Cardiac muscle cell (in vitro differentiated cells and primary cell): ENCODE measurements at regions not wholly inside any gene's neighbourhood (a gene's known extent, or its start where the extent isn't known, plus 50 kb on each side); places are given as distances from the start of the nearest gene placed in this dataset.

ENCODE experiments used
- DNase-seq, 2 donors: peaks; one replicate each; pipeline versions ENCODE4 v3.0.0 to v3.0.0-alpha.2; 2010 to 2017; ENCODE audit warnings: low read depth in 1 of 2, low spot score in 1 of 2
- H3K27ac ChIP-seq: fragments of 200-600 bp; sonication (generic); 2 replicates; pipeline ENCODE4 v1.5.1; 2016
- H3K27me3 ChIP-seq: fragments of 200-600 bp; sonication (generic); 2 replicates; pipeline ENCODE4 v1.6.0; 2016; ENCODE audit warnings: control low read depth
- H3K36me3 ChIP-seq: fragments of 200-600 bp; sonication (generic); 2 replicates; pipeline ENCODE4 v1.5.1; 2016; ENCODE audit warnings: control low read depth
- H3K4me1 ChIP-seq: fragments of 200-600 bp; sonication (generic); 2 replicates; pipeline ENCODE4 v1.8.1; 2017; ENCODE audit warnings: low read depth, mild to moderate bottlenecking, mixed run types
- H3K4me3 ChIP-seq: fragments of 200-600 bp; sonication (generic); 2 replicates; pipeline ENCODE4 v1.5.1; 2016; ENCODE audit warnings: mild to moderate bottlenecking
- H3K9me3 ChIP-seq: fragments of 200-600 bp; sonication (generic); 2 replicates; pipeline ENCODE4 v1.5.1; 2017; ENCODE audit warnings: low read depth, mild to moderate bottlenecking, control low read depth
- TF ChIP-seq, protein P1 (sequence below): IDR thresholded peaks from 2 replicates; pipeline ENCODE4 v1.5.1; 2012; ENCODE audit warnings: low read depth, mild to moderate bottlenecking, low read length

DNA sequence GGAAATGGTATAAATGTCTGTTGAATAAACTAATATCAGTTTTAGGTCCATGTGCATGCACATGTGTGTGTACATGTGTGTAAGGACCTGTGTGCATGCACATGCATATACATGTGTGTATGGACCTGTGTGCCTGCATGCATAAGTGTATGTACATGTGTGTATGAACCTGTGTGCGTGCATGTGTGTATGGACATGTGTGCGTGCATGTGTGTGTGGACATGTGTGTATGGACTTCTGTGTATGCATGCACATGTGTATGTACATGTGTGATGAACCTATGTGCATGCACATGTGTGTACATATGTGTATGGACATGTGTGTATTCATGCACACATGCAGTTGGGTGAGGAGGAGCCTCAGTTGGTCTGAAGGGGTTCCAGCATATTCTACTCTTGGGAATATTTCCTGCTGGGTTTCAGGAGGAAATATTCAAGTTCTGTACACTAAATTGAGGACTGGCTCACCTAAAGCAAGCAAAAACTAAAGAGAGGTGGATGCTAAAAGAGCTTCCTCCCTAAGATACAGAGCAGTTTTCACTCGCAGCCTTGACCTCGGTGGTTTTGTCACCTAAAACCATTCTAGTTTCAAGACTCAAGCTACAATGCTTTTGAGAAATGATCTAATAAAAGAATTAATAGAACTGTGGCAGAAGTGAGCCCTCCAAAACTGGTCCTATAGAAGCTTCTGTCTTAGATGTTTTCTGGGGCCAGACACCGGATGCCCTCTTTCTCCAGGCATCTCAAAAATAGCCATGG is 742.8 kb downstream of the MAFB start:
- Histone ChIP-seq H3K9me3 (no peaks in the 10 kb centered on the region), H3K27me3 (no peaks in the 10 kb centered on the region), H3K4me3 (no peak overlapping the region), H3K27ac (no peak overlapping the region), H3K36me3 (no peaks in the 10 kb centered on the region), H3K4me1 (no peaks in the 10 kb centered on the region)
- no peak for DNase-seq
- TF ChIP-seq, protein P1, sequence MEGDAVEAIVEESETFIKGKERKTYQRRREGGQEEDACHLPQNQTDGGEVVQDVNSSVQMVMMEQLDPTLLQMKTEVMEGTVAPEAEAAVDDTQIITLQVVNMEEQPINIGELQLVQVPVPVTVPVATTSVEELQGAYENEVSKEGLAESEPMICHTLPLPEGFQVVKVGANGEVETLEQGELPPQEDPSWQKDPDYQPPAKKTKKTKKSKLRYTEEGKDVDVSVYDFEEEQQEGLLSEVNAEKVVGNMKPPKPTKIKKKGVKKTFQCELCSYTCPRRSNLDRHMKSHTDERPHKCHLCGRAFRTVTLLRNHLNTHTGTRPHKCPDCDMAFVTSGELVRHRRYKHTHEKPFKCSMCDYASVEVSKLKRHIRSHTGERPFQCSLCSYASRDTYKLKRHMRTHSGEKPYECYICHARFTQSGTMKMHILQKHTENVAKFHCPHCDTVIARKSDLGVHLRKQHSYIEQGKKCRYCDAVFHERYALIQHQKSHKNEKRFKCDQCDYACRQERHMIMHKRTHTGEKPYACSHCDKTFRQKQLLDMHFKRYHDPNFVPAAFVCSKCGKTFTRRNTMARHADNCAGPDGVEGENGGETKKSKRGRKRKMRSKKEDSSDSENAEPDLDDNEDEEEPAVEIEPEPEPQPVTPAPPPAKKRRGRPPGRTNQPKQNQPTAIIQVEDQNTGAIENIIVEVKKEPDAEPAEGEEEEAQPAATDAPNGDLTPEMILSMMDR = no peak

DNA sequence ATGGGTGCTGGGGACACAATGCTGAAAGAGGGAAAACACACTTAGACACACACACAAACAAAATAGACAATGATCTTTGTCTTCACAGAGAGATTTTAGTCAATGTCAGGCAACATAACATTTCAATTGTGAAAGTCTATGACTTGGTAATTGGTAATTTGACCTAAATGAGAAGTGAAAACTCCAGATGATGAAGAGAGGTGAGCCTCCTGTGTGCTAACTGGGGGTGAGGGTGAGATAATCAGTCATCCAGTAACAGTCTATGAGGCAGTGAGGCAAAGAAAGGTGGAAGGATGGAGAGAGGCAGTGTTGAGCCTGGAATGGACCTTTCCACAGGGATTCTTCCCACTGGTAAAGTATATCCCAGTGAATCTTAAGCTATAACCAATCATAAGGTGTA is 744.2 kb downstream of the MAFB start:
- no peaks in the 10 kb centered on the region for H3K4me1 ChIP-seq
- H3K4me3 ChIP-seq = no peak overlapping the region
- no peaks in the 10 kb centered on the region for H3K27me3 ChIP-seq
- H3K9me3 ChIP-seq = no peaks in the 10 kb centered on the region
- TF ChIP-seq, protein P1 = no peak
- no peaks in the 10 kb centered on the region for H3K36me3 ChIP-seq
- no peak overlapping the region for H3K27ac ChIP-seq
- DNase-seq = no peak

DNA sequence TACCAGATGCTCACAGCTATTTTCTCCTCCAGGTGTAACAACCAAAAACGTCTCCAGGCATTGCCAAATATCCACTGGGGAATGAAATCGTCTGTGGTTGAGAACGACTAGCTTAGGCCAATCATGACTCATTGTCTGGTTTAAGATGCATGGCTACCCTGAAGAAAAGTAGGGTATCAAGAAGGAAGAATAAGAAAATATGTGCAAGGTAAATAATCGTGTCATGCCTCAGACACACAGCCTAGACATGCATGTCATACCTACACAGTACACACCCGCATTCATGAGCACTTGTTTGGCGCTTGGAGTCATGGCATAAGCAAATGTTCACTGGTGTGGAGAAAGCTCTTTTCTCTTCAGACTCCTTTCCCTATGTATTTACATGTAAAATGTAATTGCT is 745.7 kb downstream of the MAFB start:
- no peak for DNase-seq
- Histone ChIP-seq H3K27me3 (no peaks in the 10 kb centered on the region), H3K27ac (no peak overlapping the region), H3K4me1 (no peaks in the 10 kb centered on the region), H3K36me3 (no peaks in the 10 kb centered on the region), H3K4me3 (no peak overlapping the region), H3K9me3 (no peaks in the 10 kb centered on the region)
- TF ChIP-seq, protein P1 = no peak

DNA sequence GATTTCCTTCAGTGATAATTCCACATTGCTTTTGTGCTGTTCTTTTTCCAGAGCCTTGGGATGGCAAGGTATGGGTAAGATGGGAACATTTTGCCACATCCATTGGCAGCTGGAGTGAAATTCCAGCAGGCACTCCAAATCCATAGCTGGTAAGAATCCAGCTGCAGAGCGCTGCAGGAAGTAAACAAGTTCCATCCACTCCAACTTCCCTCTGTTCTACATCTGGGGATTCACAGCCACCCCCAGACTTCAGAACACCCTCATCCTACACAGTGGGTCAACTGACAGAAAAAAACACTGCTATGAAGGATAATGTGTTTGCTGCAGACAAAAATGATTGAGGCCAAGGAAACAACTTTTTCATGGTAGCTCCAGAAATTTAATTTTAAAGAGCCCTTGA is 747.8 kb downstream of the MAFB start:
- Histone ChIP-seq H3K4me1 (no peaks in the 10 kb centered on the region), H3K27ac (no peak overlapping the region), H3K36me3 (no peaks in the 10 kb centered on the region), H3K4me3 (no peak overlapping the region), H3K9me3 (no peaks in the 10 kb centered on the region), H3K27me3 (no peaks in the 10 kb centered on the region)
- no peak for DNase-seq
- TF ChIP-seq, protein P1 = no peak

DNA sequence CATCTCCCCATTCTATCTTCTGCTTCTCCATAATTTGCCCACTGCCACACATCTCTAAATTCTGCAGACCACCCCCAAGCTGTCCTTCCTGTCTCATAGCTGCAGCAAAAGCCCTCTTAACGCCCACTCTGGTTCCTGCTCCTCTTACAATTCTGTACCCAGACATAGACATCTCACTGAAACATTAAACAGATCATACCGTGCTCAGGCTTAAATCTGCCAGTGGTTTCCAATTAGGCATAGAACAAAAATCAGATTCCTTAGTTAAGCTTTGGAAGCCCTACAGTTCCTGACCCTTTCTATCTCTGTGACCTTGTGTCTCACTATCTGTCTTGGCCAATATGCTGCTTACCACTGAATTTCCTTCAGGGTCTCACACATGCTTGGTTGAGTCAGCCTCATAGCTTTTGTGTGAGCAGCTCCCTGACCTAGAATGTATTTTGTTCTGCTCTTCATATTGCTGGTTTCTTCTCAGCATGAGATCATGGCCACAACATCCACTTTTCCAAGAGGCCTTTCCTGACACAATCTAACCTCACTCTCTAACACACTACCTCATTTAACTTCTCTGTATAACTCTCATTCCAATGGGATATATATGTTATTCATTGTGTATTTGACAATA is 749.7 kb downstream of the MAFB start:
- no peak for DNase-seq
- Histone ChIP-seq H3K36me3 (no peaks in the 10 kb centered on the region), H3K9me3 (no peaks in the 10 kb centered on the region), H3K4me1 (no peaks in the 10 kb centered on the region), H3K27ac (no peak overlapping the region), H3K4me3 (no peak overlapping the region), H3K27me3 (no peaks in the 10 kb centered on the region)
- TF ChIP-seq, protein P1 = no peak
